ENCODE measurements at regions not wholly inside any gene's neighbourhood (a gene's known extent, or its start where the extent isn't known, plus 50 kb on each side); places are given as distances from the start of the nearest gene placed in this dataset.

- TF ChIP-seq SUZ12 (IDR thresholded peaks at IDR 0.05; ENCODE audit: low read length) (no peak), HDAC6 (IDR thresholded peaks at IDR 0.05; ENCODE audit: low read depth, low read length) (no peak), GABPA (IDR thresholded peaks at IDR 0.05; ENCODE audit: borderline replicate concordance, insufficient read depth, low read length) (no peak), CBX8 (IDR thresholded peaks at IDR 0.05; ENCODE audit: borderline replicate concordance, low read depth, low read length) (no peak), RAD21 (IDR thresholded peaks at IDR 0.05 in 1 of 2, conservative IDR thresholded peaks at IDR 0.05 in 1 of 2; ENCODE audit: low read depth in 2 of 2, low read length in 2 of 2) (no peak), POLR2AphosphoS5 (IDR thresholded peaks at IDR 0.05; ENCODE audit: low read depth, low read length) (no peak), CREB1 (IDR thresholded peaks at IDR 0.05) (no peak)
These were observed 205.5 kb downstream of the EMX2 start (continued) for GRCh38 chr10:117748058-117748457.

All from H1 (cell line).